ENCODE measurements at regions not wholly inside any gene's neighbourhood (a gene's known extent, or its start where the extent isn't known, plus 50 kb on each side); places are given as distances from the start of the nearest gene placed in this dataset.

DNA sequence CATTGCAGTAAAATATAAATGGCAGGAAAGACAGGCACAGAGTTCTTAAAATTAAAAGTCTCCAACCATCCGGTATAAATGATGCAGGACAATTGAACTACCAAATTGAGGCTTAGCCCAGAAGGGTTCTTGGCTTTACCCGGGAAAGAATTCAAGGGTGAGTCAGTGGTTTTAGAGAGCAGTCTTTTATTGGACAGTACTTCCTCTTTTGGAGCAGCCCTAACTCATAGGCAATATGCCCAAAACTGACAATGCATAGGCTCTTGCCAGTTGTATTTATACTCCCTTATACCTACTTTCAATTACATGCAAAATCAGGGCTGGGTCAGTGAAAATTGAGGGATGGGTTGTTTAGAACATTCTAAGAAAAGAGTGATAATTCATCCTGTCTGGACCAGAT is 1628.9 kb upstream of the PRMT6 start (continued):
- TF ChIP-seq HNF4G (IDR thresholded peaks at IDR 0.05) (no peak), ZBTB33 (IDR thresholded peaks at IDR 0.05) (no peak), NR2F2 (IDR thresholded peaks at IDR 0.05) (no peak), TAF1 (conservative IDR thresholded peaks at IDR 0.05) (no peak), SP1 (IDR thresholded peaks at IDR 0.05) (no peak), GABPA (IDR thresholded peaks at IDR 0.05 in 1 of 2, conservative IDR thresholded peaks at IDR 0.05 in 1 of 2) (no peak), RXRA (IDR thresholded peaks at IDR 0.05) (no peak)

GRCh38 chr1:105436589-105437259 is 1619.8 kb upstream of the PRMT6 start:
- H3K9me3 ChIP-seq (ENCODE audit: control insufficient read depth in 4 of 4, low read length in 3 of 4): peaks cover 0 to 8% (median 0%) of the 10 kb centered on the region in 4 donors
- H3K4me1 ChIP-seq (ENCODE audit: control insufficient read depth in 4 of 4, insufficient read depth in 4 of 4, low read length in 3 of 4): no peaks in the 10 kb centered on the region
- H3K36me3 ChIP-seq (ENCODE audit: control insufficient read depth in 4 of 4, insufficient read depth in 3 of 4, low read depth in 1 of 4, low read length in 3 of 4): no peaks in the 10 kb centered on the region
- H3K27me3 ChIP-seq (ENCODE audit: control insufficient read depth in 4 of 4, insufficient read depth in 4 of 4, low read length in 3 of 4): peaks cover 0 to 4% (median 0%) of the 10 kb centered on the region in 4 donors
- no peak overlapping the region for H3K9ac ChIP-seq (ENCODE audit: low read depth in 1 of 2, low read length in 2 of 2)
- no peak overlapping the region for H3K27ac ChIP-seq (ENCODE audit: low read depth in 1 of 2, low read length in 2 of 2)
- WGBS: 74% methylated on average over 7 of the region's 7 CpGs
- TF ChIP-seq FOXA2 (IDR thresholded peaks at IDR 0.05): no peak
- no peak for TF ChIP-seq HNF4G (IDR thresholded peaks at IDR 0.05)
- no peak for TF ChIP-seq FOXA1 (IDR thresholded peaks at IDR 0.05)
- TF ChIP-seq JUND (IDR thresholded peaks at IDR 0.05): no peak
- TF ChIP-seq HNF4A (conservative IDR thresholded peaks at IDR 0.05): no peak
- no peak for TF ChIP-seq YY1 (IDR thresholded peaks at IDR 0.05)
- no peak for TF ChIP-seq RAD21 (IDR thresholded peaks at IDR 0.05)
- TF ChIP-seq, protein P1, sequence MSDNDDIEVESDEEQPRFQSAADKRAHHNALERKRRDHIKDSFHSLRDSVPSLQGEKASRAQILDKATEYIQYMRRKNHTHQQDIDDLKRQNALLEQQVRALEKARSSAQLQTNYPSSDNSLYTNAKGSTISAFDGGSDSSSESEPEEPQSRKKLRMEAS (IDR thresholded peaks at IDR 0.05): no peak
- TF ChIP-seq NR2F2 (IDR thresholded peaks at IDR 0.05): no peak
- no peak for DNase-seq (ENCODE audit: low spot score)
- H3K4me3 ChIP-seq (ENCODE audit: low read depth in 1 of 3, low read length in 3 of 3): no peak overlapping the region

DNA sequence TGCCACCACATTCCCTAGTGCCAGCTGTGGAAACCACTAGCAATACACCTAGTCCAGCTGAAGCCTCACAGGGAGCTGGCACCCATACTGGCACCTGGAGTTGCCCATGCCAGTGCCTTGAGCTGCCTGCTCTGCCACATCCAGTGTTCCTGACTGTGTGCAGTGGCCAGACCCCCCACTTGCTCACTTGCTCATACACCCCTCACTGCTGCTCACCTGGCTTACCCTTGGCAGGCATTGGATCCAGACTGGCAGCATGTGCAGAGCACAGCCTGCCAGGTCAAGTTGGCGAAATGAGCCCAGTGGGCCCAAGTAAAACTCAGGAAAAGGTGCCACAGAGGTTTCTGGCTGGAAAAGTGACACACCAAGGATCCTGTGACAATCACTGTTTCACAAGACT is 1618.6 kb upstream of the PRMT6 start:
- DNase-seq (ENCODE audit: low spot score): no peak
- Histone ChIP-seq H3K9me3 (ENCODE audit: control insufficient read depth in 4 of 4, low read length in 3 of 4) (peaks cover 0 to 8% (median 0%) of the 10 kb centered on the region in 4 donors), H3K4me3 (ENCODE audit: low read depth in 1 of 3, low read length in 3 of 3) (no peak overlapping the region), H3K9ac (ENCODE audit: low read depth in 1 of 2, low read length in 2 of 2) (no peak overlapping the region), H3K27me3 (ENCODE audit: control insufficient read depth in 4 of 4, insufficient read depth in 4 of 4, low read length in 3 of 4) (peaks cover 0 to 4% (median 0%) of the 10 kb centered on the region in 4 donors), H3K36me3 (ENCODE audit: control insufficient read depth in 4 of 4, insufficient read depth in 3 of 4, low read depth in 1 of 4, low read length in 3 of 4) (no peaks in the 10 kb centered on the region), H3K4me1 (ENCODE audit: control insufficient read depth in 4 of 4, insufficient read depth in 4 of 4, low read length in 3 of 4) (no peaks in the 10 kb centered on the region), H3K27ac (ENCODE audit: low read depth in 1 of 2, low read length in 2 of 2) (no peak overlapping the region)
- WGBS: 71% methylated on average over 1 of the region's 1 CpG
- TF ChIP-seq FOXA2 (IDR thresholded peaks at IDR 0.05): no peak

DNA sequence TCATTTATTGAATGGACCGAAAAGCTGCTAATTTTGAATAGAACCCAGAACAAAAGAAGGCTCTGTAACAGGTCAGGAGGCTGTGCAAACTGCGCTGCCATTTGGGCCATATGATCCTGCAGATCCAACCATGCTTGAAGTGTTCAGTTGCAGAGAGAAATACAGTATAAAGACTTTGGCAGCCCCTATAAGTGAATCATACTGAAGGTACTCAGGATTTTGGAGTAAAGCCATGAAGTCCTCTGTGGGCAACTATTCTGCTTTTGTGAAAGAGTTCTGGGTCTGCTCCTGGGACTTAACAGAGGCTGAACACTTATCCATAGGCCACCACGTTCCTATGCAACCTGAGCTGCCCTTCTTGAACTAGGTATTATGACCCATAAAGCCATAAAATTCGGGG is 1613.6 kb upstream of the PRMT6 start:
- Histone ChIP-seq H3K27ac (ENCODE audit: low read depth in 1 of 2, low read length in 2 of 2) (no peak overlapping the region), H3K9me3 (ENCODE audit: control insufficient read depth in 4 of 4, low read length in 3 of 4) (peaks cover 0 to 1% (median 0%) of the 10 kb centered on the region in 4 donors), H3K36me3 (ENCODE audit: control insufficient read depth in 4 of 4, insufficient read depth in 3 of 4, low read depth in 1 of 4, low read length in 3 of 4) (no peaks in the 10 kb centered on the region), H3K4me3 (ENCODE audit: low read depth in 1 of 3, low read length in 3 of 3) (no peak overlapping the region), H3K4me1 (ENCODE audit: control insufficient read depth in 4 of 4, insufficient read depth in 4 of 4, low read length in 3 of 4) (no peaks in the 10 kb centered on the region), H3K9ac (ENCODE audit: low read depth in 1 of 2, low read length in 2 of 2) (no peak overlapping the region), H3K27me3 (ENCODE audit: control insufficient read depth in 4 of 4, insufficient read depth in 4 of 4, low read length in 3 of 4) (peaks cover 0 to under 1% (median 0%) of the 10 kb centered on the region in 4 donors)
- TF ChIP-seq JUND (IDR thresholded peaks at IDR 0.05) (no peak), ATF3 (IDR thresholded peaks at IDR 0.05) (no peak), RAD21 (IDR thresholded peaks at IDR 0.05) (no peak), RXRA (IDR thresholded peaks at IDR 0.05) (no peak), GABPA (IDR thresholded peaks at IDR 0.05 in 1 of 2, conservative IDR thresholded peaks at IDR 0.05 in 1 of 2) (no peak), ZBTB33 (IDR thresholded peaks at IDR 0.05) (no peak), CTCF (IDR thresholded peaks at IDR 0.05; ENCODE audit: low read depth, low read length, missing input control) (no peak)
- WGBS: 61% methylated on average over 4 of the region's 4 CpGs
- no peak for DNase-seq (ENCODE audit: low spot score)

All from liver (tissue), 8 donors.